ENCODE measurements at regions not wholly inside any gene's neighbourhood (a gene's known extent, or its start where the extent isn't known, plus 50 kb on each side); places are given as distances from the start of the nearest gene placed in this dataset.

- TF ChIP-seq, protein P1, sequence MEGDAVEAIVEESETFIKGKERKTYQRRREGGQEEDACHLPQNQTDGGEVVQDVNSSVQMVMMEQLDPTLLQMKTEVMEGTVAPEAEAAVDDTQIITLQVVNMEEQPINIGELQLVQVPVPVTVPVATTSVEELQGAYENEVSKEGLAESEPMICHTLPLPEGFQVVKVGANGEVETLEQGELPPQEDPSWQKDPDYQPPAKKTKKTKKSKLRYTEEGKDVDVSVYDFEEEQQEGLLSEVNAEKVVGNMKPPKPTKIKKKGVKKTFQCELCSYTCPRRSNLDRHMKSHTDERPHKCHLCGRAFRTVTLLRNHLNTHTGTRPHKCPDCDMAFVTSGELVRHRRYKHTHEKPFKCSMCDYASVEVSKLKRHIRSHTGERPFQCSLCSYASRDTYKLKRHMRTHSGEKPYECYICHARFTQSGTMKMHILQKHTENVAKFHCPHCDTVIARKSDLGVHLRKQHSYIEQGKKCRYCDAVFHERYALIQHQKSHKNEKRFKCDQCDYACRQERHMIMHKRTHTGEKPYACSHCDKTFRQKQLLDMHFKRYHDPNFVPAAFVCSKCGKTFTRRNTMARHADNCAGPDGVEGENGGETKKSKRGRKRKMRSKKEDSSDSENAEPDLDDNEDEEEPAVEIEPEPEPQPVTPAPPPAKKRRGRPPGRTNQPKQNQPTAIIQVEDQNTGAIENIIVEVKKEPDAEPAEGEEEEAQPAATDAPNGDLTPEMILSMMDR (IDR thresholded peaks at IDR 0.05): no peak
- TF ChIP-seq EP300 (IDR thresholded peaks at IDR 0.05): no peak
- no peak for TF ChIP-seq POLR2A (IDR thresholded peaks at IDR 0.05)
Observed at GRCh38 chr12:33251548-33251947, 188.1 kb downstream of the SYT10 start.

Data from suprapubic skin (tissue), 3 donors.